ENCODE measurements at regions not wholly inside any gene's neighbourhood (a gene's known extent, or its start where the extent isn't known, plus 50 kb on each side); places are given as distances from the start of the nearest gene placed in this dataset.

GRCh38 chr1:106676021-106676420, 380.5 kb upstream of the PRMT6 start:
- Histone ChIP-seq H3K4me2 (replicated peaks; ENCODE audit: low read depth, low read length, poor library complexity, severe bottlenecking) (no peak overlapping the region), H4K20me1 (ENCODE audit: control insufficient read depth, insufficient read depth, low read length, poor library complexity, severe bottlenecking) (no peaks in the 10 kb centered on the region), H3K36me3 (replicated peaks in 1 of 2; ENCODE audit: control extremely low read depth in 1 of 2, control insufficient read depth in 1 of 2, extremely low read depth in 1 of 2, insufficient read depth in 2 of 2, low read length in 1 of 2) (no peaks in the 10 kb centered on the region), H3K9ac (ENCODE audit: low read length) (no peak overlapping the region), H3K4me1 (ENCODE audit: control insufficient read depth in 2 of 2, insufficient read depth in 2 of 2, low read length in 2 of 2) (no peaks in the 10 kb centered on the region), H3K4me3 (ENCODE audit: control extremely low read depth in 1 of 5, extremely low read depth in 1 of 5, insufficient read depth in 1 of 5, low read depth in 2 of 5, low read length in 4 of 5) (no peak overlapping the region), H3K9me3 (ENCODE audit: control extremely low read depth in 1 of 3, control insufficient read depth in 2 of 3, insufficient read depth in 1 of 3, low read length in 2 of 3) (no peaks in the 10 kb centered on the region), H2AFZ (ENCODE audit: insufficient read depth, low read depth, low read length, poor library complexity, severe bottlenecking) (no peak overlapping the region), H3K79me2 (ENCODE audit: control insufficient read depth, insufficient read depth, low read length) (no peaks in the 10 kb centered on the region), H3K27me3 (replicated peaks in 1 of 4; ENCODE audit: control extremely low read depth in 1 of 4, control insufficient read depth in 3 of 4, insufficient read depth in 4 of 4, low read length in 3 of 4) (no peaks in the 10 kb centered on the region), H3K27ac (ENCODE audit: low read length in 2 of 2) (no peak overlapping the region)
- no peak overlapping the region for H3K27ac Mint-ChIP-seq
- TF ChIP-seq EZH2 (IDR thresholded peaks at IDR 0.05; ENCODE audit: borderline replicate concordance, insufficient read depth, low read depth, low read length, poor library complexity, severe bottlenecking): no peak
- TF ChIP-seq, protein P1, sequence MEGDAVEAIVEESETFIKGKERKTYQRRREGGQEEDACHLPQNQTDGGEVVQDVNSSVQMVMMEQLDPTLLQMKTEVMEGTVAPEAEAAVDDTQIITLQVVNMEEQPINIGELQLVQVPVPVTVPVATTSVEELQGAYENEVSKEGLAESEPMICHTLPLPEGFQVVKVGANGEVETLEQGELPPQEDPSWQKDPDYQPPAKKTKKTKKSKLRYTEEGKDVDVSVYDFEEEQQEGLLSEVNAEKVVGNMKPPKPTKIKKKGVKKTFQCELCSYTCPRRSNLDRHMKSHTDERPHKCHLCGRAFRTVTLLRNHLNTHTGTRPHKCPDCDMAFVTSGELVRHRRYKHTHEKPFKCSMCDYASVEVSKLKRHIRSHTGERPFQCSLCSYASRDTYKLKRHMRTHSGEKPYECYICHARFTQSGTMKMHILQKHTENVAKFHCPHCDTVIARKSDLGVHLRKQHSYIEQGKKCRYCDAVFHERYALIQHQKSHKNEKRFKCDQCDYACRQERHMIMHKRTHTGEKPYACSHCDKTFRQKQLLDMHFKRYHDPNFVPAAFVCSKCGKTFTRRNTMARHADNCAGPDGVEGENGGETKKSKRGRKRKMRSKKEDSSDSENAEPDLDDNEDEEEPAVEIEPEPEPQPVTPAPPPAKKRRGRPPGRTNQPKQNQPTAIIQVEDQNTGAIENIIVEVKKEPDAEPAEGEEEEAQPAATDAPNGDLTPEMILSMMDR (IDR thresholded peaks at IDR 0.05): no peak
- H3K9me3 Mint-ChIP-seq (ENCODE audit: insufficient read depth): no peaks in the 10 kb centered on the region
- no peaks in the 10 kb centered on the region for H3K4me1 Mint-ChIP-seq
- WGBS (ENCODE audit: insufficient coverage): no CpG with 5 or more reads among the region's 2 CpGs
- no peak overlapping the region for H3K4me3 Mint-ChIP-seq
- ATAC-seq (ENCODE audit: low read depth) (no peak), DNase-seq (no peak)
- ChIA-PET CTCF (no interaction called here), POLR2A (no interaction called here)
- intact Hi-C loops (cut with micrococcal nuclease): no loop called here
- no peaks in the 10 kb centered on the region for H3K27me3 Mint-ChIP-seq

DNA sequence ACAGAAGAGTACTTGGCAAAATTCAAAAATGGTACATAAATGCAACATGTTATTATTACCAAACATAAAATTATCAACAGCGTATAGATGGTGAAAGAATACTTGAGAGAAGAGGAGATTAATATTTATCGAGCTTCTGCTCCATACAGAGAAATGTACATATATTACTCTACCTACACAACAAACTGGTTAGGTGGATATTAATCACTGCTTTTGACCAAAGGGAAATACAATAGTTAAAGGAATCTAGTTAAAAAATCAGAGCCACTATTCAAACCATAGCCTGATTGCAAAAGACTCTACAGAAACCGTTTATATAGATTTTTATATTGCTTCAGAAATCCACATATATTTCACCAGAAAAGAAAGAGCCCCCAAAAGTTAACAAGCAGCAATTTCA, 379.3 kb upstream of the PRMT6 start:
- intact Hi-C loops (cut with micrococcal nuclease): no loop called here
- WGBS (ENCODE audit: insufficient coverage): no CpG with 5 or more reads among the region's 3 CpGs
- TF ChIP-seq EZH2 (IDR thresholded peaks at IDR 0.05; ENCODE audit: borderline replicate concordance, insufficient read depth, low read depth, low read length, poor library complexity, severe bottlenecking): no peak
- TF ChIP-seq, protein P1 (IDR thresholded peaks at IDR 0.05): no peak

More for the DNA sequence above, 379.3 kb upstream of the PRMT6 start:
- ATAC-seq (ENCODE audit: low read depth): no peak
- Histone ChIP-seq H3K4me2 (replicated peaks; ENCODE audit: low read depth, low read length, poor library complexity, severe bottlenecking) (no peak overlapping the region), H2AFZ (ENCODE audit: insufficient read depth, low read depth, low read length, poor library complexity, severe bottlenecking) (no peak overlapping the region), H3K27me3 (replicated peaks in 1 of 4; ENCODE audit: control extremely low read depth in 1 of 4, control insufficient read depth in 3 of 4, insufficient read depth in 4 of 4, low read length in 3 of 4) (no peaks in the 10 kb centered on the region), H3K79me2 (ENCODE audit: control insufficient read depth, insufficient read depth, low read length) (no peaks in the 10 kb centered on the region), H4K20me1 (ENCODE audit: control insufficient read depth, insufficient read depth, low read length, poor library complexity, severe bottlenecking) (no peaks in the 10 kb centered on the region), H3K9me3 (ENCODE audit: control extremely low read depth in 1 of 3, control insufficient read depth in 2 of 3, insufficient read depth in 1 of 3, low read length in 2 of 3) (no peaks in the 10 kb centered on the region), H3K36me3 (replicated peaks in 1 of 2; ENCODE audit: control extremely low read depth in 1 of 2, control insufficient read depth in 1 of 2, extremely low read depth in 1 of 2, insufficient read depth in 2 of 2, low read length in 1 of 2) (no peaks in the 10 kb centered on the region), H3K27ac (ENCODE audit: low read length in 2 of 2) (no peak overlapping the region), H3K4me1 (ENCODE audit: control insufficient read depth in 2 of 2, insufficient read depth in 2 of 2, low read length in 2 of 2) (no peaks in the 10 kb centered on the region), H3K9ac (ENCODE audit: low read length) (no peak overlapping the region), H3K4me3 (ENCODE audit: control extremely low read depth in 1 of 5, extremely low read depth in 1 of 5, insufficient read depth in 1 of 5, low read depth in 2 of 5, low read length in 4 of 5) (no peak overlapping the region)
- Mint-ChIP-seq H3K4me3 (no peak overlapping the region), H3K4me1 (no peaks in the 10 kb centered on the region), H3K27ac (no peak overlapping the region), H3K9me3 (ENCODE audit: insufficient read depth) (no peaks in the 10 kb centered on the region), H3K27me3 (no peaks in the 10 kb centered on the region)
- DNase-seq: no peak
- ChIA-PET CTCF (no interaction called here), POLR2A (no interaction called here)
